ENCODE measurements at regions not wholly inside any gene's neighbourhood (a gene's known extent, or its start where the extent isn't known, plus 50 kb on each side); places are given as distances from the start of the nearest gene placed in this dataset.

DNA sequence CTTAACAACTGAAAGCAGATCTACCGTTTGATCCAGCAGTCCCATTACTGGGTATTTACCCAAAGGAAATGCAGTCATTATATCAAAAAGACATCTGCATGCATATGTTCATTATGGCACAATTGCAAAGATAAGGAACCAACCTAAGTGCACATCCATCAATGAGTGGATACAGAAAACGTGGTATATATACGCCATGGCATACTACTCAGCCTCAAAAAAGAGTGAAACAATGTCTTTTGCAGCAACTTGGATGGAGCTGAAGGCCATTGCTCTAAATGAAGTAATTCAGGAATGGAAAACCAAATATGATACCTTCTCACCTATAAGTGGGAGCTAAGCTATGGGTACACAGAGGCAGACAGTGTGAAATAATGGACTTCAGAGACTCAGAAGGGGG, 169.3 kb downstream of the ZBTB18 start:
- no peak for DNase-seq (ENCODE audit: low read depth)

DNA sequence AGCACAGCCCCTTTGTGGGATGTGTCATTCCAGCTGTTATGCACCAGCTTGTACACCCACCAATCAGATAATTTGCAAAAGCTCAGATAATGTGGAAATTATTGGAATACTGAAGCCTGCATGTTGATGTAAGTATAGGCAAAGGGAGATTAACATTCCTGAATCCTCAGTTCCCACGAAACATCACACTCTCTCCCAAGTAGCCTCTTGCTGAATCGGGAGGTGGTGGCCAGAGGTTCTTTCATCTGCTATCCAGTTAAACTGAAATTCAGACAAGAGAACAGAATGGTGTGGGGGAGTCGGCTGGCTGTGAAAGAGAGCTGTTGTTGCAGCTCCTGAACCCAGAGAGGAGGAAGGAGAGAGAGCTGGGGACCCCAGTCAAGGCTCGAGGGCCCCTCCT, 170.9 kb downstream of the ZBTB18 start:
- no peak for DNase-seq (ENCODE audit: low read depth)

DNA sequence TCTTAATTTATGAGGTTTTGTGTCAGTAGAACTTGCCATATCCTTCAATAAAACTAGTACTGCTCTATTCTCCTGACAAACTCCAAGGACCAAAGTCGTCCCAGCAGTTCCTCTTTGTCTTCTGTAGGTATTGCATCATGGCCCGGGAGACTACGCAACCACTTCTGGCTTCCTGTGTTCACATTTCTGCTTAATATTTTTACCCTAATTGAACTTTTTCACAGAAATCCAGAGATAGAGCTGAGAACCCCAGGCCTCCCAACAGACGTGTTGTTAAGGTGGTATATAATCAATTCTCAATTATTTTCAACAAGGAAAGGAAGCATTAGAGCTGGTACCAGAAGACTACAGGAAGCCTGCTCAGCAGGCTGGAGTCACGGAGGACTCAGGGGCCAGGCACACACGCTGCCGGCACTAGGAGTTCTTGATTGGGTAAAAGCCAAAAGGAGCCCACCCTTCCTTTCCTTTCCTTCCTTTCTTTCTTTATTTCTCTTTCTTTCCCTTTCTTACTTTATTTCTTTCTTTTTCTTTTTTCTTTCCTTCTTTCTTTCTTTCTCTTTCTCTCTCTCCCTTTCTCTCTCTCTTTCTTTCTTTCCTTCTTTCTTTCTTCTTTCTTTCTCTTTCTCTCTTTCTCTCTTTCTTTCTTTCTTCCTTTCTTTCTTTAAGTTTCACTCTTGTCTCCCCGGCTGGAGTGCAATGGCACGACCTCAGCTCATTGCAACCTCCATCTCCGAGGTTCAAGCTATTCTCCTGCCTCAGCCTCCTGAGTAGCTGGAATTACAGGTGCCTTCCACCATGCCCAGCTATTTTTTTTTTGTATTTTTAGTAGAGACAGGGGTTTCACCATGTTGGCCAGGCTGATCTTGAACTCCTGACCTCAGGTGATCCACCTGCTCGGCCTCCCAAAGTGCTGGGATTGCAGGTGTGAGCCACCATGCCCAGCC, 173.7 kb downstream of the ZBTB18 start:
- DNase-seq (ENCODE audit: low read depth), result no peak

DNA sequence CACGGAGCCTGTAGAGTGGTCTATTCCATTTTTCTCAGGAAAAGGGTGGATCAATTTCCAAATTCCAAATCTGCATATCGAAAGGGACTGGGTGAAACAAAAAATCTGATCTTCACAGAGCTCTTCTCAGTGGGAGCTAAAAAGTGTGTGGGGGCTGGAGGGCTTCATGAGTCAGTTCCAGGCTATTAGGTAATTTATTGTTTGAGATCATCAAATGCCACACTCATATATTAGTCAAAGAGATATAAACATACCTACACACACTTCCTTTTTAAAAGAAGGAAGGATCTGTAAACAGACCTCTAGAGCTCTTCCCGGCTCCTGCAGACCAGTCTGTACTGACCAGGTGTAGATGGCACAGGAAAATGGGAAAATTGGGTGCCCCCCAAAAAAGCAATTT, 175.4 kb downstream of the ZBTB18 start:
- DNase-seq (ENCODE audit: low read depth), result no peak

DNA sequence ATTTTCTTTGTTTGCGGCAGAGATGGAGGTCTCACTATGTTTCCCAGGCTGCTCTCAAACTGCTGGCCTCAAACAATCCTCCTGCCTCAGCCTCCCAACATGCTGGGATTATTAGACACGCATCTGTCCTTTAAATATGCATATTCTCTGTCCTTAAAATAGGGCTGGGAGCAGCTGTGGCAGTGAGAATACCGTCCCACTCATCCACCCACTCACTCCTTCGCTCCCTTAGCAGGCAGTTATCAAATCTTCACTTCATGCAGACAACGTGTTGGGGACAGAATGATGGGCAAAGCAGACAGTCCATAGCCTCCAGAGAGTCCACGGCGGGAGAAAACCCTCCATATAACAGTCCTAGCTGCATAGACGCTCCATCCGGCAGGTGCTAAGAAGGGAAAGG, 179.4 kb downstream of the ZBTB18 start:
- no peak for DNase-seq (ENCODE audit: low read depth)

DNA sequence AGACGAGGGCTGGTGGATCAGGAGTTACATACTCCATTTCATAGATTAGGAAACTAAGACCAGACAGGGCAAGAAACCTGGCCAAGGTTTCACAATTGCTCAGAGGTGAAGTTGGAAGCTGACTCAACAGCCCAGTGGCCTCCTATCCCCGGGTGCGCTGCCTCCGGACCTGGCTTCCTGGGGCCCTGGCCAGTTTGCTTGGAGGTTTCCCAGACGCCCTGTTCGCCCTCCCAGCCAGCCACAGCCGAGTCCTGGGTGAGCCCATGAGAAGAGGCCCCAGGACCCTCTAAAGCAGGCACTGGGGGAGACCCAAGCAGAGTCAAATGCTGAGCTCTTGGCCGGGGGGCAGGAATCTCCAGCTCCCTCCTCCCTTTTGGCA, 180.1 kb downstream of the ZBTB18 start:
- DNase-seq (ENCODE audit: low read depth), result no peak

DNA sequence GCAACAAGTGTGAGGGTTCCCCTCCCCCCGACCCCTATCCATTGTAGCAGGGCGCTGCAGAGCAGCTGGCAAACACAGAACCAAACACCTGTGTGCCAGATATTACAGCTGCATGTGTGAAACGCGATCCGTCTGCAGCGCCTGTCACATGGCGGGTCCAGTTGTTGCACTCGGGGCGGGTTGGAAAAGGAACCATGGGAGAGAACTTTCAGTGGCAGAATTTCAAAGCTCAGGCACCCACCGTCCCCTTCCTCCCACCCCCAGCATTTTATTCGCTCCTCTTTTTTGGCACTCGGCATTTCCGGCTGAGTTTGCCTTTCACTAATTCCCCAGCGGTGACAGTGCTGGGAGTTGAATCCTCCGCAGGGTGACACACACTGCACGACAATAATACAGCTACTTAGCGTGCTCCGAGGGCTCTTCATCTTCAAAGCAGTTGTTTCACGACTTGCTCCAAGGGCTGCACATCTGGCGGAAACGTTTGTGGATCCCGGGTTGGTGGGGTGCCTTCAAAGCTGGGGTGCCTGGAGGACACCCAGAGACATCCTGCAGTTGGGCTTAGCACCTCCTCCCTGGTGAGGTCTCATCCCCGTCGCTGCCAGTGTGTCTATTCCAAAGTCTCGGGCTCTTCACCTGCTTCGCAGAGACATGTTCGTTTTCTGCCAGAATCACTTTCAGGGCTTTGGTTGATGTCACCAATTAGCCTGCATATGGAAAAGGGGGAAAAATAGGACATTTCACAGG, 180.7 kb downstream of the ZBTB18 start:
- DNase-seq (ENCODE audit: low read depth), result no peak

DNA sequence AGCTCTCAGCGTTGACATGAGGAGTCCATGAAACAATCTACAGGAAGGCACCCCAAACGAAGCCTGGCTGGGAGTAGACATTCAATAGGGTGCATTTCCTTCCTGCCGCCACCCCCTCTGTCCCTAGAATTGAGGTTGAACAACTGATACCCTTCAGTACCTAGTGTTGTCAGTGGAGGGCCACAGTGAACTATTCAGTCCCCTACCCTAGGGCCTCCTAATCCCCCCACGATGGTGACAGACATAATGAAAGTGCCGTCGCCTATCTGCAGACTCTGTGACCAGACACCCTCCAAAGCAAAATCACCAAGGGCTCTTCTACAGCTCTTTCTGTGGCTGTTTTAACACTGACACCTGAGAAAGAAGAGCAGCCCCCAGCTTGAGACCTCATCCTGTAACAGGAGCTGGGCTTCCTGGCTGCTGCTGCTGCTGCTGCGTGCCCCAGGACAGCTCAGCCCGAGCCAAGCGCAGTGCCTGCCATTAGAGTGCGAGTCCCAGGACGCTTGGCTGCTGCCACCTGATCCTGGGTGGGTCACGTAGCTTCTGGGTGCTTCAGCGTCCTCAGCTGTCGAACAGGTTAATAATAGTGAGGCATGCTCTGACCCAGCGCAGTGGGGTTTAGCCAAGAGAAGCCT, 183.0 kb downstream of the ZBTB18 start:
- DNase-seq (ENCODE audit: low read depth), result no peak

DNA sequence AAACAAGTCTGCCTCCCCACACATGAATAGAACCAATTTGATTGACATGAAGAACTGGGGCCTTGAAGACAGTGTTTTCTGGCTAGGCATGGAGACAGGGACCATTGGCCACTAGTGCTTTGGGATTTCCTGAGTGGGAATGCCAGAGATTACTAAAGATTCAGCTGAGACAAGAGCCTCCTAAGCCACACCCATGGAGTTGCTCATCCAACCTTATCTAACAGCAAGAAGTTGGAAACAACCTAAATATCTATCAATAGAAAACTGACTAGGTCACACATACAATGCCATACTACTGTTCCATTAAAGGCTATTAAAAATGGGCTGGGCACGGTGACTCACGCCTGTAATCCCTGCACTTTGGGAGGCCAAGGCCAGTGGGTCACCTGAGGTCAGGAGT, 184.1 kb downstream of the ZBTB18 start:
- DNase-seq (ENCODE audit: low read depth), result no peak

DNA sequence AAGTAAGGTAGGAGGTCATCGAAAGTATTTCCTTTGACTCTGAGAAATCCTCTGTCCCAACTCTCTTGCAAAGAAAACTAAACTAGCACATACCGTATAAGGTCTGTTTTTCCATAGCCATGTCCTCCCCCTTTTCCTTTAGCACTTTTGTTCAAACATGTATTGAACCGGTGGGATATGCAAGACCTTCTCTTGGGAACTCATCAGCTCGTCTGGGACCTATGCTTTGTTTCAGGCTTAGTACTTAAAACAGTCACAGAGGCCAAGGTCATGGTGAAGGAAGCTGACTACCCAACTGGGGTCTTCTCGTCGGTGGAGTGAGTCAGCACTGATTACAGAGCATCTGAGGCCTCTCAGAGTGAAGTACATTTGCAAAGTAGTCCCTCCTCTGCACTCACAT, 185.0 kb downstream of the ZBTB18 start:
- DNase-seq (ENCODE audit: low read depth), result no peak

DNA sequence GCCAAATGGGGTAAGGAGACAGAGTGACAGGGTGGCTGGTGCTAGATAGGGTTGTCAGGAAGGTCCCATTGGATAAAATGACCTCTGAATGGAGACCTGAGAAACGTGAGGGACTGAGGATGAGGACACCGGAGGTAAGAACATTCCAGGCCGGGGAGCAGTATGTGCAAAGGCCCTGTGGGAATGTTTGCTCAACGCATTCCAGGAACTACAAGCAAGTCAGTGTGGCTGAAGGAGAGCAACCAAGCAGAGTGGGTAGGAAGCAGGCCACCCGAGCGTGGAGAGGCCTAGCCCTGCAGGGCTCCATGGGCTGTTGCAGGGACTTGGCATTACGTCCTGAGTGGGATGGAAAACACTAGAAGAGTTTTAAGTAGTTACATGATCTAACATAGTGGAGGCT, 185.6 kb downstream of the ZBTB18 start:
- DNase-seq (ENCODE audit: low read depth), result no peak

DNA sequence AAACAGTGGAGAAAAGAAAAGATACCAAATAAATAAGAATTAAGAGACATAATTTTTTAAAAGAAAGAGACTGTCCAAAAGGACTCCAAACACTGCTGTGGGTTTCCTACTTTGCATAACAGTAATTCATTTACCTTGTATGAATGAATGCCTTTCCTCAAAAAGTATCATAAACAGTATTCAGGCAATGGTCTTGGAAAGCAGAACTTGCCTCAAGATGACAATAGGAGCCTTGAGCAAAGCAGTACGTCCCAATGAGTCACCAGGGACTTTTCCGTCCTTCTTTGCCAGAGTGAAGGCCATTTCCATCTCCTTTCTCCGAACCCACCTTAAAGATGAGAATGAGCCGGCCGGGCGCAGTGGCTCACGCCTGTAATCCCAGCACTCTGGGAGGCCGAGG, 186.4 kb downstream of the ZBTB18 start:
- no peak for DNase-seq (ENCODE audit: low read depth)

DNA sequence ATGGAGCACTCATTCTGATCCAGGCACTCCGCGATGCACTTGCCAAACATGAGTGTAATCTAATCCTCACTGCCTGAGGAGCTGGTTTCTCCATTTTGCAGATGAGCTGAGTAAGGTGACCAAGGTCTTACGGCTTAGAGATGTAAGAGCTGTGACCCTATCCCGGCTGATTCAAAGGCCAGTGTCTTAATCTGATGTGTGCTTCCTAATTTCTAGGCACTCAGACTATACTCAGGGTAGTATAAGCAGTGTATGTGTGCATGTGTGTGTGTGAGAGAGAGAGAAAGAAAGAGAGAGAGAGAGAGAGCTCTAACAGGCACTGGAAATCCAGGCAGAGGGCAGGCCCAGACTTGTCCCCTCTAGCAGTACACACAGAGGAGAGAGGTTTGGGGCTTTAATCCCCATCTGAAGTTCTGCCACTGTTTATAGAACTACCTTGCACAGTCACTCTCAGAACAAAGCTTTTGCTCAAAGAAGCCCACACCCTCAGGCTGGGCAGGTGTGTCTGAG, 188.2 kb downstream of the ZBTB18 start:
- DNase-seq (ENCODE audit: low read depth), result no peak

DNA sequence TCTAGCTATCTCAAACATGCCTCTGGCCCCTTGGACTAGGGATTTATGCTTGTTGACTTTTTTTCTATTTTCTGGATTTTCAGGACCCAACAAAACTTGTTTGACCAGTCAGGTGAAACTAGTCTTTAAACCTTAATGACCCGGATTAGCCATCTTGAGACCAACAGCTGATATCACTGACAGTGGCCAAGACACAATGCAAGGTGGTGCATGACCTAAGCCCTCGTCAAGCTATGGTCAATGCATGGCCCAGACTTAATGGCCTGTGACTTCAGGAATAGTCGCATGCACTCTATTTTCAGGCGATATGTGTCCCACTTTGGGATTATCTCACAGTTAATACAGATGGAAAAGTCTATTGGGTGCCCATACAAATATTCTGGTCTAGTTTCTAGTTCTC, 190.4 kb downstream of the ZBTB18 start:
- DNase-seq (ENCODE audit: low read depth), result no peak

DNA sequence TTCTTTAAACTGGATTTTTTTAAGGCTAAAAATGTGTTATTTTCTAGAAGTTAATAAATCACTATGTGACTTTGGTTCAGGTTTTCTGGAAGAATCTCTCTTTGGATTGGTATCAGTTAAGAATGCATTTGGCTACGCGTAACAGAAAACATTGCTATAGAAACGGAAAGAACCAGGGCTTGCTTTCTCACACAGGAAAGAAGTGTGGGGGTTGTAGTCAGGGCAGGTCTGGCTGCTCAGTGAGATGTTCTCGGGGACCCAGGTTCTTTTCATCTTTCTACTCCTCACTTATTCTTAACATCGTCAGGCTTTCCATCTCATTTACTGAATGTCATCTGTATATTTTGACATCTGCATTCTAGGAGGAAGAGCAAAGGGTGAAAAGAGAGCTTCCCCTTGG, 191.4 kb downstream of the ZBTB18 start:
- DNase-seq (ENCODE audit: low read depth), result no peak

DNA sequence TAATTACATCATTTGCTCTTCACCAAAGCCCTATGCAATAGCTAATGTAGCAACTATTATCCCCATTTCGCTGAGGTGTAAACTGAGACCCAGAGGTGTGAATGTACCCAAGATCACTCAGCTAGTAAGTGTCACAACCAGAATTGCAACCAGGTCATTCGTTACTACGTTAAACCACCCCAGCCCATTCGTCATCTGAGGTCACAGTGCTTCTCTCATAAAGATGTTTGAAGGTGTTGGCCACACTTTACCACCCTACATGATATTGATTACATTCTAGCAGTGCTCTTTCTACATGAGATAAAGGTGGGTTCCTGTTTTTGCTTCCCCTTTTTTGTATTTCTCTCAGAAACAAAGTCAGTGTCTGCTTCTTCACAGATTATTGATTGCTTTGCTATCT, 195.3 kb downstream of the ZBTB18 start:
- no peak for DNase-seq (ENCODE audit: low read depth)

DNA sequence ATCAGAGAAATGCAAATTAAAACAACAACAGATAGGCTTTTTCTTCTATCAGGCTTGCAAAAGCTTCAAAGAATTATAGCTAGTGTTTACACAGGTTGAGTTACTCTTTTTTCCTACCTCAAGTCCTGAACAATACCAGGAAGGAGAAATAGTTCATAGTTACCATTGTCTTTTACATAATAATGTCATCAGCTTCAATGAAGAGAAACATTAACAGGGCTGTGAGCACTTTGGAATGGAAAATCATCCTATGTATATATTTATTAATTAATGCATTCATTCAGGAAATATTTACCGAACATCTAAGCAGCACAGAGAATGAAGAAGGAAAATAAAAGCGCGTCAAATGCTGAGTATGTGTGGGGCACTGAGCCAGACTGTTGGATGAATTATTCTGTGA, 197.3 kb downstream of the ZBTB18 start:
- no peak for DNase-seq (ENCODE audit: low read depth)

DNA sequence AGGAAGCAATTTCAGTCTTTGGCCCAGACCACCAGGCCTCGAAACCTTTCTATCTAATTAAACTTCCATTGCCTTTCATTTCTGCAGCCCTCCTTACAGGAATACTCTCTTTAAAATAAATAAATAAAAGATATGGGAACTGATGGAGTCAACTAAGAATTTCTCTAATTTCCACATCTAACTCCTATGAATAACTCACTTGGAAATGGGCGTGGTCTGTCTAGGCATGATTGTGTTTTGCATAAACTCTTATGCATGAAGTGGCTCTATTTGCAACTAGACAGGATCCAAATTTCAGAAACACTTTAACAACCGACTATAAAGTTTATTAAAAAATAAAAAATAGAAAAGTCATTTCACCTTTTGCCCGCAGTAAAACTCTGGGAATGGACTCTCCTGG, 199.5 kb downstream of the ADSS2 start:
- DNase-seq (ENCODE audit: low read depth), result no peak

DNA sequence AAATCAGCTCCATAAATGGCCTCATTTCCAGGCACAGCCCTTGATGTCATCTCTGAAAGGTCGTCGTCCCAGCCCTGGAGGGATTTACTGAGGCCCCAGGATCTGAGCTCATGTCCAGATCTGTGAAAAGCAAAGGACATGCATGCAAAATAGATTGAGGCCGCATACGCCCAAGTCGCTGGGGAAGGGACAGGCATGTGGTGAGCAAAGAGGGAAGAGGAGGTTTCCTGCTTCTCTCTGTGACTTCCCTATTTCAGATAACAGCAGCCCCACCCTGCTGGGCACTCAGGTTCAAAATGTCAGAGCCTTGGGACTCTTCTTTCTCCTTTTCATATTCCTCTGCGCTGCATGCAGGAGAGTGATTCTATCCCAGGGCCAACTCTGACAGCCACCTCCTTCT, 197.2 kb downstream of the ADSS2 start:
- no peak for DNase-seq (ENCODE audit: low read depth)

DNA sequence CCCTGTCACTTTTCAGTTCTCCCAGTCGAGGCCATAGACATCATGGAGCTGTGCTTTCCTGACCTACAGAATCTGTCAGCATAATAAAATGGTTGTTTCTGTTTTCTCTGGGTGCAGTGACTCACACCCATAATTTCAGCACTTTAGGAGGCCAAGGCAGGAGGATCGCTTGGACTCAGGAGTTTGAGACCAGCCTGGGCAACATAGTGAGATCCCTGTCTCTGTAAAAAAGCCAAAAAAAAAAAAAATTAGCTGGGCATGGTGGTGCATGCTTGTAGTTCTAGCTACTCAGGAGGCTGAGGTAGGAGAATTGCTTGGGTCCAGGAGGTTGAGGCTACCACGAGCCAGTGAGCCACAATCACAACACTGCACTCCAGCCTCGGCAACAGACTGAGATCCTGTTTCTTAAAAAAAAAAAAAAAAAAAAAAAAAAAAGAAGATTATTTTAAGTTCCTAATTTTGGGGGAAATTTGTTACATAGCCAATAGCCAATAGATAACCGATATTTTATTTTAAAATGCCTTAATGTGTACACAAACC, 196.2 kb downstream of the ADSS2 start:
- DNase-seq (ENCODE audit: low read depth), result no peak

DNA sequence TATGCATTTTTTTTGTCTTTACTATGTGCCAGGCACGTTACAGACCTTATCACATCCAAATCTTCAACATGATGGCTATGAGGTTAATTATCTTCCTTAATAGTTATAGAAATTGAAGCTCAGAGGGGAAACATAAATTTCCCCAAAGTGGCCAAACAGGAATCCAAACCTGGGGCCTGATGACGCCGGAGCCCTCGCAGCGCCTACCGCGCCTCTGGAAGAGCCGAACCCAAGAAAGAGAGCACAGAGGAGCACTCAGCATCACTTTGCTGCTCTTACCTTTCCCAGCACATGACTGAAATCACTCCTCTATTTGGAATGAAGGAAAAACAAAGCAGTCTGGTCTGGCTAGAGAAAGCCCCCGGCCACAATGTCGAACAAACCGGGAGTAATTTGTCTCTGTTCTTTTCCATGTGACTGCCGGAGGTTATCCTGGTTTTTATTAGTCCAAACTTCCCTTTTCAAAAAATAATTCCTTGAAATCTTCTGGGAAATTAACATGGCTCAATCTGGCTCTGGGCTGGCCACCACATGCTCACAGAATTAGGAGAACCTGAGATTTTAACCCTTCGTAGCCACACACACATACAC, 195.5 kb downstream of the ADSS2 start:
- no peak for DNase-seq (ENCODE audit: low read depth)

DNA sequence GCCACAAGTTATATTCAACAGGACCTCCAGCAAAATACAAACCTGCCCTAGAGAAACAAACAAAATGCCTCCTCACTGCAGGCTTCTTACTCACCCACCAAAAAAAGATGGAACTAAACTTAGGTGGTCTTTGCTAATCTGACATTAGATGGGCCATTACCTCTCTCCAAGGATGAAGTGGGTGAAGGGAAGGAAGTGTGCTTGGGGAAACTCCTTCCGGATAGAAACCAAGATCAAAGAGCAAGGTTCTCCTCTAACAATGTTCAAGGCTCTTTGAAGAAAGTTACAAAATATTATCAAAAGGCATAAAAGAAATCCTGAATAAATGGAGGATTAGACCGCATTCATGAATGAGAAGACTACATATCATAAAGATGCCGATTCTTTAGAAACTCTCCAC, 187.5 kb downstream of the ADSS2 start:
- no peak for DNase-seq (ENCODE audit: low read depth)

Data from activated T-cell treated with anti-CD3 and anti-CD28 coated beads for 48 hours (primary cell).